ENCODE measurements at regions not wholly inside any gene's neighbourhood (a gene's known extent, or its start where the extent isn't known, plus 50 kb on each side); places are given as distances from the start of the nearest gene placed in this dataset.

DNA sequence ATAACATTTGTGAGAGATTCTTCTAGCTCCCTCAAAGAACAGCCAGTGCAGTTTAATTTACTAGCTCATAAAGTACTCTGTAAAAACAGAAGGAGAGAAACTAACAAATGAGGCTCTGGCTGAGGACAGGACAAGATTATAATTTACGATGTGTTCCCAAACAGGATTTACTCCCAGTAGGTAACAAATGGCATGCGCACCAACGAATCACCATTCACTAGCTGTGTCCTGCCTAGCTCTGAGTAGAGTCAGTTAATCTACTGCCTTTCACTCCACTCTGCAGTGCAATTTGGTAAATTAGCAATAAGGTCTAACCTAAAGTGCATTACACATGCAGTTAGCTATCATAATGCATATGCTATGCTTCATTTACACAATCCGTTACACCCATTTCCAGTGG, 497.4 kb upstream of the CCNG1 start:
- no peak overlapping the region for H3K9ac ChIP-seq (ENCODE audit: control insufficient read depth, extremely low read depth, insufficient read depth, low read length)
- H3K4me3 ChIP-seq (ENCODE audit: control insufficient read depth in 2 of 3, extremely low read depth in 1 of 3, insufficient read depth in 2 of 3, low read depth in 1 of 3, low read length in 3 of 3) = no peak overlapping the region
- no peak overlapping the region for H2AFZ ChIP-seq (ENCODE audit: control insufficient read depth, low read length)
- H3K4me2 ChIP-seq (ENCODE audit: control insufficient read depth, extremely low read depth, insufficient read depth, low read depth, low read length) = no peak overlapping the region
- no peaks in the 10 kb centered on the region for H3K4me1 ChIP-seq (ENCODE audit: control insufficient read depth, extremely low read depth, insufficient read depth, low read length)
- no peaks in the 10 kb centered on the region for H4K20me1 ChIP-seq (ENCODE audit: control insufficient read depth, extremely low read depth, insufficient read depth, low read length)
- H3K9me1 ChIP-seq (ENCODE audit: control insufficient read depth, extremely low read depth, insufficient read depth, low read length) = no peaks in the 10 kb centered on the region
- FAIRE-seq (no peak), DNase-seq (ENCODE audit: low read depth, low spot score) (no peak)
- no peaks in the 10 kb centered on the region for H3K27me3 ChIP-seq (ENCODE audit: control insufficient read depth, extremely low read depth, insufficient read depth, low read length)
- peaks cover 10% of the 10 kb centered on the region for H3K9me3 ChIP-seq (ENCODE audit: control insufficient read depth, low read depth, low read length)
- no peak for TF ChIP-seq EZH2 (IDR thresholded peaks at IDR 0.05; ENCODE audit: low read length)
- TF ChIP-seq, protein P1, sequence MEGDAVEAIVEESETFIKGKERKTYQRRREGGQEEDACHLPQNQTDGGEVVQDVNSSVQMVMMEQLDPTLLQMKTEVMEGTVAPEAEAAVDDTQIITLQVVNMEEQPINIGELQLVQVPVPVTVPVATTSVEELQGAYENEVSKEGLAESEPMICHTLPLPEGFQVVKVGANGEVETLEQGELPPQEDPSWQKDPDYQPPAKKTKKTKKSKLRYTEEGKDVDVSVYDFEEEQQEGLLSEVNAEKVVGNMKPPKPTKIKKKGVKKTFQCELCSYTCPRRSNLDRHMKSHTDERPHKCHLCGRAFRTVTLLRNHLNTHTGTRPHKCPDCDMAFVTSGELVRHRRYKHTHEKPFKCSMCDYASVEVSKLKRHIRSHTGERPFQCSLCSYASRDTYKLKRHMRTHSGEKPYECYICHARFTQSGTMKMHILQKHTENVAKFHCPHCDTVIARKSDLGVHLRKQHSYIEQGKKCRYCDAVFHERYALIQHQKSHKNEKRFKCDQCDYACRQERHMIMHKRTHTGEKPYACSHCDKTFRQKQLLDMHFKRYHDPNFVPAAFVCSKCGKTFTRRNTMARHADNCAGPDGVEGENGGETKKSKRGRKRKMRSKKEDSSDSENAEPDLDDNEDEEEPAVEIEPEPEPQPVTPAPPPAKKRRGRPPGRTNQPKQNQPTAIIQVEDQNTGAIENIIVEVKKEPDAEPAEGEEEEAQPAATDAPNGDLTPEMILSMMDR (optimal IDR thresholded peaks at IDR 0.05 in 1 of 3, IDR thresholded peaks at IDR 0.05 in 1 of 3, conservative IDR thresholded peaks at IDR 0.05 in 1 of 3; ENCODE audit: extremely low read depth in 1 of 3, insufficient read depth in 2 of 3, low read length in 3 of 3) = no peak
- dilution Hi-C loops (cut with MboI; ENCODE audit: extremely low pct_ligation_motif_present, low sequenced_read_pairs) = no loop called here
- no peak overlapping the region for H3K27ac ChIP-seq (ENCODE audit: control insufficient read depth, insufficient read depth, low read length)
- H3K79me2 ChIP-seq (ENCODE audit: control insufficient read depth, insufficient read depth, low read length) = no peaks in the 10 kb centered on the region
- no peaks in the 10 kb centered on the region for H3K36me3 ChIP-seq (ENCODE audit: control insufficient read depth in 2 of 2, extremely low read depth in 1 of 2, insufficient read depth in 2 of 2, low read length in 2 of 2)

DNA sequence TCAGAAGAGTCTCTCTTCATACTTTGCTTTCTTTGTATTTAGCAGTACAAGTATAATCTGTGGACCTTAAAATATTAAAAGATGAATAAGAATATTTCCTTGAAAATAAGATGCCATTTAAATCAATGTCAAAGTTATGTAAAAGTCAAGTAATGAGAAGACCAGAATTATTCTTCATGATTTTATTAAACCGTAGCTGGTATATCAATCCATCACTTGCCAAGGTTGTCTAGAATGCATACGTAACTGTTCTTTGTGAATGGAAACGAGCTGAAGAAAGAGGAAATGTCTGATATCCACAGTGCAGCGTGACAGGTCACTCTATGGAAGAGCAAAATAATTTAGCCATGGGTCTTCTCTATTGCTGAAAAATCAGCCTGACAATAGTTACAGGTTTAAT, 488.7 kb upstream of the CCNG1 start:
- H3K9ac ChIP-seq (ENCODE audit: control insufficient read depth, extremely low read depth, insufficient read depth, low read length) = no peak overlapping the region
- H3K4me1 ChIP-seq (ENCODE audit: control insufficient read depth, extremely low read depth, insufficient read depth, low read length) = no peaks in the 10 kb centered on the region
- no peak overlapping the region for H3K4me3 ChIP-seq (ENCODE audit: control insufficient read depth in 2 of 3, extremely low read depth in 1 of 3, insufficient read depth in 2 of 3, low read depth in 1 of 3, low read length in 3 of 3)
- no peaks in the 10 kb centered on the region for H3K36me3 ChIP-seq (ENCODE audit: control insufficient read depth in 2 of 2, extremely low read depth in 1 of 2, insufficient read depth in 2 of 2, low read length in 2 of 2)
- H4K20me1 ChIP-seq (ENCODE audit: control insufficient read depth, extremely low read depth, insufficient read depth, low read length) = no peaks in the 10 kb centered on the region
- no peak overlapping the region for H3K4me2 ChIP-seq (ENCODE audit: control insufficient read depth, extremely low read depth, insufficient read depth, low read depth, low read length)
- H3K27ac ChIP-seq (ENCODE audit: control insufficient read depth, insufficient read depth, low read length) = no peak overlapping the region
- H3K79me2 ChIP-seq (ENCODE audit: control insufficient read depth, insufficient read depth, low read length) = no peaks in the 10 kb centered on the region
- no peak overlapping the region for H2AFZ ChIP-seq (ENCODE audit: control insufficient read depth, low read length)
- no peaks in the 10 kb centered on the region for H3K9me3 ChIP-seq (ENCODE audit: control insufficient read depth, low read depth, low read length)
- dilution Hi-C loops (cut with MboI; ENCODE audit: extremely low pct_ligation_motif_present, low sequenced_read_pairs) = no loop called here
- TF ChIP-seq, protein P1 (optimal IDR thresholded peaks at IDR 0.05 in 1 of 3, IDR thresholded peaks at IDR 0.05 in 1 of 3, conservative IDR thresholded peaks at IDR 0.05 in 1 of 3; ENCODE audit: extremely low read depth in 1 of 3, insufficient read depth in 2 of 3, low read length in 3 of 3) = no peak
- no peak for TF ChIP-seq EZH2 (IDR thresholded peaks at IDR 0.05; ENCODE audit: low read length)
- H3K27me3 ChIP-seq (ENCODE audit: control insufficient read depth, extremely low read depth, insufficient read depth, low read length) = no peaks in the 10 kb centered on the region
- no peaks in the 10 kb centered on the region for H3K9me1 ChIP-seq (ENCODE audit: control insufficient read depth, extremely low read depth, insufficient read depth, low read length)
- DNase-seq (ENCODE audit: low read depth, low spot score) = no peak
- FAIRE-seq = no peak

Measured in keratinocyte (primary cell).